Transverse colon (tissue), 4 donors: ENCODE measurements at regions not wholly inside any gene's neighbourhood (a gene's known extent, or its start where the extent isn't known, plus 50 kb on each side); places are given as distances from the start of the nearest gene placed in this dataset.

Experiments used
- DNase-seq: peaks from one replicate; pipeline ENCODE4 v3.0.0-alpha.2; 2019
- H3K27ac ChIP-seq, 4 donors: fragments of 200-600 bp; sonication (generic); 2 replicates each; pipeline ENCODE4 v1.5.1; 2016 to 2018; ENCODE audit warnings: inconsistent platforms in 4 of 4
- H3K27me3 ChIP-seq: fragments of 200-600 bp; sonication (generic); 2 replicates; pipeline ENCODE4 v1.5.1; 2017; ENCODE audit warnings: inconsistent platforms
- H3K36me3 ChIP-seq, 4 donors: fragments of 200-600 bp; sonication (generic); 2 replicates each; pipeline ENCODE4 v1.5.1; 2017 to 2019; ENCODE audit warnings: inconsistent platforms in 4 of 4
- H3K4me1 ChIP-seq, 4 donors: fragments of 200-600 bp; sonication (generic); 2 replicates each; pipeline ENCODE4 v1.5.1; 2017 to 2020; ENCODE audit warnings: inconsistent platforms in 4 of 4
- H3K4me3 ChIP-seq, 4 donors: fragments of 200-600 bp; sonication (generic); 1 replicate in 1 of 4; 2 replicates in 3 of 4; pipeline versions ENCODE4 v1.5.1 to v1.6.1; 2017 to 2019; ENCODE audit warnings: inconsistent platforms in 4 of 4
- H3K9me3 ChIP-seq, 2 donors: fragments of 200-600 bp; sonication (generic); 2 replicates each; pipeline ENCODE4 v1.5.1; 2017 to 2019; ENCODE audit warnings: inconsistent platforms in 2 of 2
- CTCF ChIP-seq, 5 experiments: fragments of 200-600 bp in 3 of 5; fragments of 450-650 bp in 2 of 5; sonication (generic) in 3 of 5; IDR thresholded peaks; 1 replicate in 2 of 5; 2 replicates in 3 of 5; pipeline ENCODE4 v1.5.1; 2016 to 2017; ENCODE audit warnings: antibody characterized with exemption in 5 of 5, inconsistent platforms in 3 of 5, mild to moderate bottlenecking in 2 of 5, moderate library complexity in 1 of 5
- EP300 ChIP-seq: sonication (generic); formaldehyde crosslinking; IDR thresholded peaks from one replicate; pipeline ENCODE4 v1.6.1; 2017; ENCODE audit warnings: antibody characterized with exemption, low read depth
- POLR2A ChIP-seq: fragments of 450-650 bp; IDR thresholded peaks from one replicate; pipeline ENCODE4 v1.6.1; 2016; ENCODE audit warnings: antibody characterized with exemption, mild to moderate bottlenecking, moderate library complexity
- POLR2AphosphoS5 ChIP-seq, 3 donors: sonication (generic); formaldehyde crosslinking; IDR thresholded peaks; one replicate each; pipeline ENCODE4 v1.6.1; 2016; ENCODE audit warnings: antibody characterized with exemption in 3 of 3
- WGBS, 2 donors: methylation state at CpG; one replicate each; pipeline ENCODE4 v1.1.5; 2018; ENCODE audit warnings: low coverage in 1 of 2; 5-methylcytosine and 5-hydroxymethylcytosine counted together
- in situ Hi-C, 4 donors: fragments of 200-750 bp; cut with MboI; loops; one replicate each; pipeline versions ENCODE4 v1.15.0 to v1.15.1; 2017; ENCODE audit warnings: low sequenced_read_pairs in 3 of 4, low pct_ligation_motif_present in 1 of 4, low pct_unique_long_range_greater_than_20kb in 1 of 4
- intact Hi-C: fragments of 100-400 bp; cut with DNase I; formaldehyde crosslinking; loops from one replicate; pipeline ENCODE4 v1.15.1; 2023; ENCODE audit warnings: low total_unique reads

- no peak for DNase-seq
- H3K27ac ChIP-seq: no peak overlapping the region
- no peaks in the 10 kb centered on the region for H3K27me3 ChIP-seq
- H3K9me3 ChIP-seq: no peaks in the 10 kb centered on the region
- in situ Hi-C loops: no loop called here
- no peak overlapping the region for H3K4me3 ChIP-seq
- intact Hi-C loops: no loop called here
- no peak for TF ChIP-seq POLR2AphosphoS5 (IDR thresholded peaks at IDR 0.05)
- TF ChIP-seq EP300: no peak
- no peak for TF ChIP-seq CTCF (IDR thresholded peaks at IDR 0.05)
- no peak for TF ChIP-seq POLR2A
- WGBS, 2 donors: 61 to 67% methylated on average over 1 to 4 of the region's 4 CpGs
- no peaks in the 10 kb centered on the region for H3K4me1 ChIP-seq
- no peaks in the 10 kb centered on the region for H3K36me3 ChIP-seq
These were observed 537.4 kb upstream of the CDH5 start for GRCh38 chr16:65829076-65829475.

DNA sequence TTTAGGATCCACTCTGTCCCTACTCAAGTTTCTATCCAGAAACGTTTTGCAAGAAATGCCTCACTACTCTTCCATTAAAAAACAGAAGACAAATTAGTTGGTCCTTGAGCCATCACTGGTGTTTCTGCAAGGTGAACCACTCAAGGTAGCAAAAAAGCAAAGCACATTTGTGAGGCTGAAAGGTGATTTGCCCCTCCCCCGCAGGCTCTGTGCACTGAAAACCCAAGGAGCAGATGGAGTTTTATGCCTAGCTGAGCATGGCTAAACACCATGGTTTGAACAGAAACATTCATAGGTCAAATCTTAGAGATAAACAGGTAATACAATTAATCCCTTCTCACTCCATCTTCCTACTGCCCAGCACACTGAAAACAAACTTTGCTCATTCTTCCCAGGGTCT lies 538.2 kb upstream of the CDH5 start:
- no peak for DNase-seq
- Histone ChIP-seq H3K27ac (no peak overlapping the region), H3K9me3 (no peaks in the 10 kb centered on the region), H3K4me3 (no peak overlapping the region), H3K27me3 (no peaks in the 10 kb centered on the region), H3K36me3 (no peaks in the 10 kb centered on the region), H3K4me1 (no peaks in the 10 kb centered on the region)
- intact Hi-C loops: no loop called here
- TF ChIP-seq POLR2A (no peak), EP300 (no peak), CTCF (IDR thresholded peaks at IDR 0.05) (no peak), POLR2AphosphoS5 (IDR thresholded peaks at IDR 0.05) (no peak)
- in situ Hi-C loops: no loop called here
- WGBS, 2 donors: 31 to 75% methylated on average over 2 of the region's 2 CpGs

DNA sequence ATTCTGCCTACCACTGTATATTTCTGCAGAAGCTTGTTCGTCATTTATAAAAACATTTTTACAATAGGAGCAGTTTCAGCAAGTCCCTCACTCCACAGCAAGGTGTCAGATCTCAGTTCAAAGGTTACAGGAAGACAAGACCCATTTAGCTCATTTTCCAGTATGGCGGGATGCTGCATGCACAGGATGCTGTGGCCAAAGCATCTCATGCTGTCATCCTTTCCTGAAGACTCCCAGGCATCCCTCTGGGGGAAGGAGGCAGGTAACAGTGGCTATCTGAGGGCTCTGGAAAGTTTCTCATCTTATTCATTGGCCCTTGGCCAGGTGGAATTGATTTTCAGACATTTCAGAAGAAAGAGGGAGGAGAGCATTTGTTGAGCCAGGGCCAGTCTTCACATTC lies 539.3 kb upstream of the CDH5 start:
- DNase-seq: no peak
- Histone ChIP-seq H3K27me3 (no peaks in the 10 kb centered on the region), H3K27ac (no peak overlapping the region), H3K36me3 (no peaks in the 10 kb centered on the region), H3K4me1 (no peaks in the 10 kb centered on the region), H3K9me3 (no peaks in the 10 kb centered on the region), H3K4me3 (no peak overlapping the region)
- no peak for TF ChIP-seq EP300
- no peak for TF ChIP-seq POLR2A
- TF ChIP-seq CTCF (IDR thresholded peaks at IDR 0.05): no peak
- TF ChIP-seq POLR2AphosphoS5 (IDR thresholded peaks at IDR 0.05): no peak
- 95 to 100% methylated on average over 1 to 2 of the region's 2 CpGs for WGBS, 2 donors
- in situ Hi-C loops: no loop called here
- intact Hi-C loops: no loop called here

DNA sequence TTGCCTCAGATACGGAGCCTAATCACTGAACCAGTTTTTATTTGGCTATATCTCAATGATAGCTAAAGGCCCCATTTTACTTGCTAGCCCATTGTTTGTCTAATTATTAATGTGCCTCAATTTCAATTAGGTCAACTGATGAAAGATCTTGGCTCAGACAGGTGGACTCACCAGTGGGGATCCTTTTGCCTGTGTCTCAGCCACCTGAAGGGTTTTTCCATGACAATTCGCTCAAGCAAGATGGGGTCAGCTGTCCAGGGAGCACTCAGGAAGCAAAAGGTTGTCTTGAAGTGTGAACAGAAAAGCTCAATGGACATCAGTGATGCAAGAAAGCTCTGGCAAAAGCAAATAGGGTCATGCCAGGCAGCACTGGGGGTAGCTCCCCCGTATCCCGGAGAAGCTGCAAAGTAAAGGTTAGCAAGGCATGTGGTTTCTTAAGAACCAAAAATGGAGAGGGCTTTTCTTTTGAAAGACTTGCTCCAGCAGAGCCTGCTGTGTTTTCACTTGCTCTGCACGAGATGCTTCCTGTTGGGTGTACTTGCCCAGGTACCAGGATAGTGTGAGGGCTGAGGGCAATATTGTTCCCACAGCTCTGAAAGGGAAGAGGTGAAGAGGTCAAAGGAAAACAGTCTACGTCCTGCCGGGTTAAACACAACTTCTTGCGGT lies 541.2 kb upstream of the CDH5 start:
- 87 to 90% methylated on average over 4 to 8 of the region's 8 CpGs for WGBS, 2 donors

More for the DNA sequence above, 541.2 kb upstream of the CDH5 start:
- H3K4me1 ChIP-seq: no peaks in the 10 kb centered on the region
- H3K4me3 ChIP-seq: no peak overlapping the region
- DNase-seq: no peak
- no peak for TF ChIP-seq POLR2A
- no peak for TF ChIP-seq CTCF (IDR thresholded peaks at IDR 0.05)
- no peak for TF ChIP-seq EP300
- no peak for TF ChIP-seq POLR2AphosphoS5 (IDR thresholded peaks at IDR 0.05)
- in situ Hi-C loops (no loop called here), intact Hi-C loops (no loop called here)
- H3K27ac ChIP-seq: no peak overlapping the region
- no peaks in the 10 kb centered on the region for H3K36me3 ChIP-seq
- H3K27me3 ChIP-seq: no peaks in the 10 kb centered on the region
- no peaks in the 10 kb centered on the region for H3K9me3 ChIP-seq
